Sigmoid colon (tissue), 6 donors: ENCODE measurements at regions not wholly inside any gene's neighbourhood (a gene's known extent, or its start where the extent isn't known, plus 50 kb on each side); places are given as distances from the start of the nearest gene placed in this dataset.

Experiments used
- DNase-seq: peaks from one replicate; pipeline ENCODE4 v3.0.0-alpha.2; 2019
- H3K27ac ChIP-seq, 4 donors: fragments of 200-600 bp; sonication (generic); one replicate each; pipeline ENCODE4 v1.5.1; 2016 to 2019; ENCODE audit warnings: mild to moderate bottlenecking in 1 of 4
- H3K27me3 ChIP-seq, 3 donors: fragments of 200-600 bp; sonication (generic); one replicate each; pipeline ENCODE4 v1.5.1; 2019; ENCODE audit warnings: mild to moderate bottlenecking in 1 of 3
- H3K36me3 ChIP-seq, 4 donors: fragments of 200-600 bp; sonication (generic); one replicate each; pipeline ENCODE4 v1.5.1; 2016 to 2019
- H3K4me1 ChIP-seq, 4 donors: fragments of 200-600 bp; sonication (generic); one replicate each; pipeline ENCODE4 v1.5.1; 2017 to 2019
- H3K4me3 ChIP-seq, 4 donors: fragments of 200-600 bp; sonication (generic); one replicate each; pipeline ENCODE4 v1.5.1; 2017 to 2019; ENCODE audit warnings: mild to moderate bottlenecking in 2 of 4, moderate library complexity in 1 of 4
- H3K9me3 ChIP-seq, 4 donors: fragments of 200-600 bp in 3 of 4; sonication (generic) in 3 of 4; one replicate each; pipeline versions ENCODE4 v1.5.1 to v1.6.1; 2013 to 2019
- EP300 ChIP-seq, 4 donors: sonication (generic); formaldehyde crosslinking; IDR thresholded peaks; one replicate each; pipeline ENCODE4 v1.6.1; 2017; ENCODE audit warnings: antibody characterized with exemption in 4 of 4
- POLR2A ChIP-seq, 2 donors: fragments of 450-650 bp; IDR thresholded peaks; one replicate each; pipeline ENCODE4 v1.6.1; 2016; ENCODE audit warnings: antibody characterized with exemption in 2 of 2, mild to moderate bottlenecking in 2 of 2, moderate library complexity in 2 of 2
- POLR2AphosphoS5 ChIP-seq, 4 donors: sonication (generic); formaldehyde crosslinking; IDR thresholded peaks; one replicate each; pipeline ENCODE4 v1.6.1; 2017; ENCODE audit warnings: antibody characterized with exemption in 4 of 4
- WGBS, 2 donors: extraction: QIAGEN DNeasy Blood & Tissue Kit; methylation state at CpG; one replicate each; pipeline ENCODE4 v1.1.7; 2013; 5-methylcytosine and 5-hydroxymethylcytosine counted together
- intact Hi-C: fragments of 100-400 bp; cut with DNase I; formaldehyde crosslinking; loops from one replicate; pipeline ENCODE4 v1.15.1; 2023
- TF ChIP-seq, protein P1 (sequence below), 4 experiments: fragments of 450-650 bp in 3 of 4; fragments of 200-600 bp in 1 of 4; IDR thresholded peaks; one replicate each; pipeline ENCODE4 v1.5.1; 2016 to 2019; ENCODE audit warnings: antibody characterized with exemption in 4 of 4, mild to moderate bottlenecking in 3 of 4, moderate library complexity in 2 of 4
- donor health status: healthy with polysubstance abuse.
- donor health status: healthy.

DNA sequence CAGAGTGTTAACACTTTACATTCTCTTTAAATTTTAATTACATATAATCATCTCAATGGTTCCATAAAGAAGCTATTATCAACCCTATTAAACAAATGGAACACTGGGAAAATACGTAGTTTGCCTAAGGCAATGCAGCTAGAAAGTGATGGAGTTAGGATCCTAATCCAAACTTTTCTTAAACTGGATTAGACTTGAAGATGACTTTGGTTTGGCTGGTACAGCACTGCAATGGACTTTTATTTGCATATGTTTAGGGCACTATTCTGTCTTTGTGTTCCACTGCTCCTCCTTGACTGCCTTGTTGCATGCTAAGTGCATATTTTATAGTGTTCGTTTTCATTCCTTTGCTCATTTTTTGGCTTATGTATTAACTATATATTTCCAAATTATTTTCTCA lies 133.5 kb upstream of the UFM1 start:
- no peak for TF ChIP-seq EP300 (IDR thresholded peaks at IDR 0.05)
- TF ChIP-seq POLR2A (IDR thresholded peaks at IDR 0.05): no peak
- no peak for TF ChIP-seq POLR2AphosphoS5 (IDR thresholded peaks at IDR 0.05)
- TF ChIP-seq, protein P1, sequence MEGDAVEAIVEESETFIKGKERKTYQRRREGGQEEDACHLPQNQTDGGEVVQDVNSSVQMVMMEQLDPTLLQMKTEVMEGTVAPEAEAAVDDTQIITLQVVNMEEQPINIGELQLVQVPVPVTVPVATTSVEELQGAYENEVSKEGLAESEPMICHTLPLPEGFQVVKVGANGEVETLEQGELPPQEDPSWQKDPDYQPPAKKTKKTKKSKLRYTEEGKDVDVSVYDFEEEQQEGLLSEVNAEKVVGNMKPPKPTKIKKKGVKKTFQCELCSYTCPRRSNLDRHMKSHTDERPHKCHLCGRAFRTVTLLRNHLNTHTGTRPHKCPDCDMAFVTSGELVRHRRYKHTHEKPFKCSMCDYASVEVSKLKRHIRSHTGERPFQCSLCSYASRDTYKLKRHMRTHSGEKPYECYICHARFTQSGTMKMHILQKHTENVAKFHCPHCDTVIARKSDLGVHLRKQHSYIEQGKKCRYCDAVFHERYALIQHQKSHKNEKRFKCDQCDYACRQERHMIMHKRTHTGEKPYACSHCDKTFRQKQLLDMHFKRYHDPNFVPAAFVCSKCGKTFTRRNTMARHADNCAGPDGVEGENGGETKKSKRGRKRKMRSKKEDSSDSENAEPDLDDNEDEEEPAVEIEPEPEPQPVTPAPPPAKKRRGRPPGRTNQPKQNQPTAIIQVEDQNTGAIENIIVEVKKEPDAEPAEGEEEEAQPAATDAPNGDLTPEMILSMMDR (IDR thresholded peaks at IDR 0.05): no peak
- 85 to 86% methylated on average over 2 of the region's 2 CpGs for WGBS, 2 donors
- Histone ChIP-seq H3K36me3 (no peaks in the 10 kb centered on the region), H3K9me3 (peaks cover 0 to 3% (median 1%) of the 10 kb centered on the region in 4 donors), H3K4me1 (no peaks in the 10 kb centered on the region), H3K27me3 (no peaks in the 10 kb centered on the region), H3K27ac (no peak overlapping the region), H3K4me3 (no peak overlapping the region)
- intact Hi-C loops: no loop called here
- no peak for DNase-seq

DNA sequence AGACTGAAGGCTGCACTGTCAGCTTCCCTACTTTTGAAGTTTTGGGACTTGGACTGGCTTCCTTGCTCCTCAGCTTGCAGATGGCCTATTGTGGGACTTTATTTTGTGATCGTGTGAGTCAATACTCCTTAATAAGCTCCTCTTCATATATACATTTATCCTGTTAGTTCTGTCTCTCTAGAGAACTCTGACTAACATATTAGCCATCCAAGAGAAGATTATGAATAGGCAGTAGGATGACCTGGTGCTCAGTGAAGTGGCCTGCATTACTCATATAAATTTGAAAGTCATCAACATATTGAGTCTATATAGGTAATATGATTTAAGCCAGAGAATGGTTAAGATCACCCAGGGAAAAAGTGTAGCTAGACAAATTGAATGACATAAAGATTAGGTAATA lies 136.3 kb upstream of the UFM1 start:
- Histone ChIP-seq H3K4me1 (no peaks in the 10 kb centered on the region), H3K4me3 (no peak overlapping the region), H3K9me3 (peaks cover 0 to 3% (median 1%) of the 10 kb centered on the region in 4 donors), H3K27me3 (no peaks in the 10 kb centered on the region), H3K36me3 (no peaks in the 10 kb centered on the region), H3K27ac (no peak overlapping the region)
- no peak for DNase-seq
- intact Hi-C loops: no loop called here
- WGBS, 2 donors: 92 to 96% methylated on average over 1 of the region's 1 CpG
- TF ChIP-seq POLR2AphosphoS5 (IDR thresholded peaks at IDR 0.05): no peak

DNA sequence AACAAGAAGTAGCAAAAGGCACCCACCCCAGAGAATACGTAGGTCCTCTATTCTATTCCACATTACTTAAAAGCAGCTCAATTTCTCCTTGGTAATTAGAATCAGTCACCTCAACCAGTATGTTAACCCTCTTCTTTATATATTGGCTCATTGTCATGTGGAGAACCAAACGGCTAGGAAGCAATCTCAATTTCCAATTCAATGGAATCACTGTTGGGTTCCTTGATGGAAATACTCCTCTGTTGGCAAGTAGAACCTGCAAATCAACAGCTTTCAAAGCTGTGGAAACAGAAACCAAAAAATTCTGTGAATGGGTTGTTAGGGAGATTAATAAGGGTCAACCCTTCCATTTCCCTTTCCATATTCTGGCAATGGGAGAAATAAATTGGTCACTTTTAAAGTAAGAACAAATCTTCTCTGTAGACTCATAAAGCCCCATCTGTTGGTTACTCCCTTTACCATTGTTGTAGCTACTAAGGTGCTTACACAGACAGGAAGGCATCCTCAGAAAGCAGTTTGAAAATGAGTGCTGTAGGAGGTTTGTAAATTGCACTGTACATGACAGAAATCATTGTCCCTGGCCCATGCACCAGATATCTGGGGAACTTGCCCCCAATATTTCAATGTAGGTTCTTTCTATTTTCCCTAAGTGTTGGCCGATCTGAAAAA lies 138.6 kb upstream of the UFM1 start:
- no peak for TF ChIP-seq EP300 (IDR thresholded peaks at IDR 0.05)
- TF ChIP-seq POLR2A (IDR thresholded peaks at IDR 0.05): no peak
- TF ChIP-seq, protein P1 (IDR thresholded peaks at IDR 0.05): no peak
- TF ChIP-seq POLR2AphosphoS5 (IDR thresholded peaks at IDR 0.05): no peak
- H3K4me3 ChIP-seq: no peak overlapping the region
- intact Hi-C loops: no loop called here
- H3K4me1 ChIP-seq: no peaks in the 10 kb centered on the region
- peaks cover 0 to 3% (median 1%) of the 10 kb centered on the region in 4 donors for H3K9me3 ChIP-seq
- H3K27ac ChIP-seq: no peak overlapping the region
- DNase-seq: no peak
- no peaks in the 10 kb centered on the region for H3K36me3 ChIP-seq
- 82 to 83% methylated on average over 3 of the region's 3 CpGs for WGBS, 2 donors
- H3K27me3 ChIP-seq: no peaks in the 10 kb centered on the region

DNA sequence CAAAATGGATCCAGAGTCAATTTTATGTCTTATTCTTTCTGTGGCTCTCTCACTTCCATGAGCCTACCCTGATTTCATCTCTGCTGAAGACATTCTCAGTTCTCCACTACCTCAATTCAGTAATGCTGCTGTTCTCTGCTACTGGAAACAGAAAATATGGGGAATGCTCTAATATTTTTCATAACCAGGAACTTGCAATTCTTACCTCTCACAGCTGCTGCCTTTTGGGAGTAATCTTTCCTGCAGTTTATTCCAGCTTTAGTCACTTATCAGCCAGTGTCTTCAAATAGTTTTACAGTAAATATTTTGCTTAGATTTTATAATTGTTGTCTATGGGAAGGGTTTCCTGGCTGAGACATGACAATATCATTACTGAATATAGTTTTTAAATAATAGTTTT lies 145.1 kb upstream of the UFM1 start:
- Histone ChIP-seq H3K4me1 (no peaks in the 10 kb centered on the region), H3K9me3 (no peaks in the 10 kb centered on the region), H3K36me3 (no peaks in the 10 kb centered on the region), H3K27me3 (no peaks in the 10 kb centered on the region), H3K27ac (no peak overlapping the region), H3K4me3 (no peak overlapping the region)
- no peak for TF ChIP-seq POLR2A (IDR thresholded peaks at IDR 0.05)
- TF ChIP-seq EP300 (IDR thresholded peaks at IDR 0.05): no peak
- no peak for TF ChIP-seq POLR2AphosphoS5 (IDR thresholded peaks at IDR 0.05)
- TF ChIP-seq, protein P1 (IDR thresholded peaks at IDR 0.05): no peak
- DNase-seq: no peak
- intact Hi-C loops: no loop called here

DNA sequence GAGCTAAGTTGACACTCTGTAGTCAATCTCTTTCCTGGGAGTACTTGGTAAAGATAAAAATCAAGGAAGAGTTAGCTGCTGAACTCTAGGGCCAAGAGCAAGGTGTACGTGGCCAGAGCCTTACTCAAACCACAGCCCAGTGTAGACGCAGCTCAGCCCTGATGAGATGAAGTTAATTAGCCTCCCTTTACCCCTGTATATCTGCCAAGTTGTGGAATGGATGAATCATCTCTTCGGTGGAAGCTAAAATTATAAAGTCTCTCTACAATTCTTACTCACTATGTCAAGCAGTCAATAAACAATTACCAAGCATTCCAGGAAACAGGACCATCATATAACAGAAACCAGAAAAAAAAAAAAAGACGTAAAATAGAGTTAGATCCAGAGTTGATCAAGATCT lies 146.9 kb upstream of the UFM1 start:
- no peaks in the 10 kb centered on the region for H3K9me3 ChIP-seq
- no peaks in the 10 kb centered on the region for H3K27me3 ChIP-seq
- no peak overlapping the region for H3K27ac ChIP-seq
- no peak for DNase-seq
- no peaks in the 10 kb centered on the region for H3K36me3 ChIP-seq
- 54 to 69% methylated on average over 4 of the region's 4 CpGs for WGBS, 2 donors
- no peak overlapping the region for H3K4me3 ChIP-seq
- no peaks in the 10 kb centered on the region for H3K4me1 ChIP-seq
- intact Hi-C loops: no loop called here
- TF ChIP-seq, protein P1 (IDR thresholded peaks at IDR 0.05): no peak
- TF ChIP-seq POLR2A (IDR thresholded peaks at IDR 0.05) (no peak), EP300 (IDR thresholded peaks at IDR 0.05) (no peak), POLR2AphosphoS5 (IDR thresholded peaks at IDR 0.05) (no peak)
